OCI-LY3 (cell line): ENCODE measurements at regions not wholly inside any gene's neighbourhood (a gene's known extent, or its start where the extent isn't known, plus 50 kb on each side); places are given as distances from the start of the nearest gene placed in this dataset.

Source experiments
- H2AFZ ChIP-seq: fragments of 200-600, 300-600 bp; shearing (Covaris generic); 2 replicates; pipeline ENCODE4 v1.6.0; 2014; ENCODE audit warnings: antibody characterized with exemption, low read depth, low read length
- H3K27ac ChIP-seq: fragments of 200-600, 300-600 bp; sonication (generic); 2 replicates; pipeline ENCODE4 v1.5.1; 2014; ENCODE audit warnings: mild to moderate bottlenecking, low read length, moderate library complexity, mixed read lengths
- H3K27me3 ChIP-seq: fragments of 200-600, 300-600 bp; sonication (generic); 2 replicates; pipeline ENCODE4 v1.6.1; 2014; ENCODE audit warnings: low read depth, low read length, mixed read lengths
- H3K36me3 ChIP-seq: fragments of 200-600, 300-600 bp; sonication (generic); replicated peaks from 2 replicates; pipeline ENCODE3; 2014; ENCODE audit warnings: low read depth, low read length, mixed read lengths
- H3K4me1 ChIP-seq: fragments of 300-600, 200-600 bp; sonication (generic); 2 replicates; pipeline ENCODE4 v1.6.1; 2014; ENCODE audit warnings: low read length, mixed read lengths
- H3K4me2 ChIP-seq: fragments of 200-600, 300-600 bp; sonication (generic); 2 replicates; pipeline ENCODE4 v1.6.1; 2014; ENCODE audit warnings: low read length, mixed read lengths
- H3K4me3 ChIP-seq: fragments of 300-600, 200-600 bp; sonication (generic); 2 replicates; pipeline ENCODE4 v1.5.1; 2014; ENCODE audit warnings: antibody characterized with exemption, mild to moderate bottlenecking, low read length, moderate library complexity
- H3K79me2 ChIP-seq: fragments of 300-600, 200-600 bp; shearing (Covaris generic); 2 replicates; pipeline ENCODE4 v1.6.1; 2014; ENCODE audit warnings: mild to moderate bottlenecking, low read length, mixed read lengths
- H3K9ac ChIP-seq: fragments of 300-600, 200-600 bp; shearing (Covaris generic); 2 replicates; pipeline ENCODE4 v1.6.0; 2014; ENCODE audit warnings: mild to moderate bottlenecking, low read length, moderate library complexity
- H3K9me3 ChIP-seq: fragments of 200-600, 300-600 bp; shearing (Covaris generic); 2 replicates; pipeline ENCODE4 v1.6.1; 2014; ENCODE audit warnings: low read length, mixed read lengths; ENCODE audit not compliant: insufficient read depth
- H4K20me1 ChIP-seq: fragments of 200-600, 300-600 bp; sonication (generic); 2 replicates; pipeline ENCODE4 v1.6.1; 2016; ENCODE audit warnings: low read length, mixed read lengths; ENCODE audit not compliant: insufficient read depth
- CTCF ChIP-seq: fragments of 200-600, 300-600 bp; sonication (generic); IDR thresholded peaks from 2 replicates; pipeline ENCODE4 v1.5.1; 2014; ENCODE audit warnings: antibody characterized with exemption, low read length, low read depth
- EZH2phosphoT487 ChIP-seq: fragments of 200-600 bp; shearing (Covaris generic); IDR thresholded peaks from 2 replicates; pipeline ENCODE4 v1.6.1; 2018; ENCODE audit warnings: antibody characterized with exemption, mixed run types, low read depth

- TF ChIP-seq CTCF: no peak
- TF ChIP-seq EZH2phosphoT487: no peak
These were observed 260.1 kb downstream of the PARN start for GRCh38 chr16:14369734-14370598.

GRCh38 chr16:14368399-14368798 lies 261.7 kb downstream of the PARN start:
- H3K36me3 ChIP-seq: no peaks in the 10 kb centered on the region
- no peaks in the 10 kb centered on the region for H4K20me1 ChIP-seq
- H3K9ac ChIP-seq: no peak overlapping the region
- no peak overlapping the region for H2AFZ ChIP-seq
- H3K27me3 ChIP-seq: peaks cover 18% of the 10 kb centered on the region
- no peaks in the 10 kb centered on the region for H3K9me3 ChIP-seq
- no peak overlapping the region for H3K4me3 ChIP-seq
- H3K4me1 ChIP-seq: peaks cover 13% of the 10 kb centered on the region
- no peak for TF ChIP-seq EZH2phosphoT487
- TF ChIP-seq CTCF: no peak
- no peaks in the 10 kb centered on the region for H3K79me2 ChIP-seq
- no peak overlapping the region for H3K27ac ChIP-seq
- no peak overlapping the region for H3K4me2 ChIP-seq

More at GRCh38 chr16:14369734-14370598, 260.1 kb downstream of the PARN start:
- Histone ChIP-seq H3K4me2 (no peak overlapping the region), H3K27me3 (peaks cover 5% of the 10 kb centered on the region), H3K4me3 (no peak overlapping the region), H4K20me1 (no peaks in the 10 kb centered on the region), H2AFZ (no peak overlapping the region), H3K36me3 (no peaks in the 10 kb centered on the region), H3K9ac (no peak overlapping the region), H3K9me3 (no peaks in the 10 kb centered on the region), H3K79me2 (no peaks in the 10 kb centered on the region), H3K27ac (no peak overlapping the region), H3K4me1 (peaks cover 8% of the 10 kb centered on the region)

- TF ChIP-seq EZH2phosphoT487: no peak
- TF ChIP-seq CTCF: no peak
- peaks cover 23% of the 10 kb centered on the region for H3K27me3 ChIP-seq
- no peak overlapping the region for H2AFZ ChIP-seq
- no peak overlapping the region for H3K9ac ChIP-seq
- H3K4me1 ChIP-seq: peaks cover 13% of the 10 kb centered on the region
- no peak overlapping the region for H3K4me2 ChIP-seq
- no peaks in the 10 kb centered on the region for H3K9me3 ChIP-seq
- no peak overlapping the region for H3K27ac ChIP-seq
- H3K36me3 ChIP-seq: no peaks in the 10 kb centered on the region
- H3K4me3 ChIP-seq: no peak overlapping the region
- H4K20me1 ChIP-seq: no peaks in the 10 kb centered on the region
- no peaks in the 10 kb centered on the region for H3K79me2 ChIP-seq
These were observed 262.9 kb downstream of the PARN start for GRCh38 chr16:14366974-14367707.

- no peak overlapping the region for H3K4me2 ChIP-seq
- no peaks in the 10 kb centered on the region for H3K36me3 ChIP-seq
- no peak overlapping the region for H3K4me3 ChIP-seq
- no peak overlapping the region for H3K27ac ChIP-seq
- no peaks in the 10 kb centered on the region for H4K20me1 ChIP-seq
- peaks cover 23% of the 10 kb centered on the region for H3K27me3 ChIP-seq
- H3K4me1 ChIP-seq: peaks cover 13% of the 10 kb centered on the region
- no peak overlapping the region for H2AFZ ChIP-seq
- no peak overlapping the region for H3K9ac ChIP-seq
- TF ChIP-seq EZH2phosphoT487: no peak
- TF ChIP-seq CTCF: no peak
- H3K79me2 ChIP-seq: no peaks in the 10 kb centered on the region
- H3K9me3 ChIP-seq: no peaks in the 10 kb centered on the region
These were observed 263.6 kb downstream of the PARN start for GRCh38 chr16:14366447-14366846.
